ENCODE measurements at regions not wholly inside any gene's neighbourhood (a gene's known extent, or its start where the extent isn't known, plus 50 kb on each side); places are given as distances from the start of the nearest gene placed in this dataset.

DNA sequence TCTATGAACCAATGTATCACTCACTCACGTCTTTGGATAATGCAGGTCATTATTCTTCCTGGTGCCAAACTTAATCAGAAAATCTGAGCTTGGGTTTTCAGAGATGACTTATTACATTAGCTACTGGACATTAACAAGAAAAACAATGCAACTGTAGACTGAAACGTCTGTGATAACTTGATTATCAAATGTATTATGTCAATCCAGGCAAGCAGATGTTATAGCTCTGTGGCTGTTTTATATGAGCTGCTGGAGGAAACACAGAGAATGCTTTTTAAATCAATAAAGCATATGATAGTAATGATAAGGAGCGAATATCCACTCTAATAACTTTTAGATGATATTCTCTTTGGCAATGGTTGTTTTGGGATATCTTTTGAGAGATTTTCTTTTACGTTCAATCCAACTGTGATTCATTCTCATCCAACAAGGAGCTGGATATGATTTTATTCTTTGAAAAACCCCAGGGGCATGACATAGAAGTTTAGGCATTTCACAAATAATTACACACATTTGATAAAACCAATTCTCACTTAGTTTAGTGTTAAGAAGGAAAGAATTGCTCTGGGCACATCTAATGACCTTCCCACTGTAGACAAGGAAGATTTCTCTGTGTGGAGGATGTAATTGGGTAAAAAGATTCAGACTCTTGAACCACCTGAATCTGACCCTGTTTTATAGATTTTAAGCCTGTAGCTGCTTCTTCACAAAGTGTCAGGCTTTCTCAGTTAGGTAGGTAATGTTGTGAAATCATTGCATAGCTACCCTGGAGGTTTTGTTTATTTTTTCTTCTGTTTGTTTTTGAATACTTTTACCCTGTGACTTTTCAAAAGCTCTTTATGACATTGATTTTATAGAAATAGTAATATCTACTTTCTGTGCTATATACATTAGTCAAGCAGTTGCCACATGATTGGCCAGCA lies 1124.7 kb downstream of the DNAJB9 start:
- ATAC-seq (no peak), FAIRE-seq (no peak), DNase-seq (ENCODE audit: low spot score) (no peak)
- no peak for TF ChIP-seq ERF (CRISPR knock-in tag; IDR thresholded peaks at IDR 0.05)
- TF ChIP-seq RFX3 (CRISPR knock-in tag; IDR thresholded peaks at IDR 0.05), result no peak
- no peak for TF ChIP-seq TEAD2 (CRISPR knock-in tag; IDR thresholded peaks at IDR 0.05)
- no peak for TF ChIP-seq TOE1 (CRISPR knock-in tag; IDR thresholded peaks at IDR 0.05)
- no peak for TF ChIP-seq ZNF563 (CRISPR knock-in tag; IDR thresholded peaks at IDR 0.05)
- no peak for TF ChIP-seq BCL6 (CRISPR knock-in tag; IDR thresholded peaks at IDR 0.05)
- no peak for TF ChIP-seq ZNF577 (CRISPR knock-in tag; IDR thresholded peaks at IDR 0.05; ENCODE audit: borderline replicate concordance, low read depth)
- TF ChIP-seq ZNF253 (CRISPR knock-in tag; IDR thresholded peaks at IDR 0.05; ENCODE audit: borderline replicate concordance), result no peak
- TF ChIP-seq, protein P1, sequence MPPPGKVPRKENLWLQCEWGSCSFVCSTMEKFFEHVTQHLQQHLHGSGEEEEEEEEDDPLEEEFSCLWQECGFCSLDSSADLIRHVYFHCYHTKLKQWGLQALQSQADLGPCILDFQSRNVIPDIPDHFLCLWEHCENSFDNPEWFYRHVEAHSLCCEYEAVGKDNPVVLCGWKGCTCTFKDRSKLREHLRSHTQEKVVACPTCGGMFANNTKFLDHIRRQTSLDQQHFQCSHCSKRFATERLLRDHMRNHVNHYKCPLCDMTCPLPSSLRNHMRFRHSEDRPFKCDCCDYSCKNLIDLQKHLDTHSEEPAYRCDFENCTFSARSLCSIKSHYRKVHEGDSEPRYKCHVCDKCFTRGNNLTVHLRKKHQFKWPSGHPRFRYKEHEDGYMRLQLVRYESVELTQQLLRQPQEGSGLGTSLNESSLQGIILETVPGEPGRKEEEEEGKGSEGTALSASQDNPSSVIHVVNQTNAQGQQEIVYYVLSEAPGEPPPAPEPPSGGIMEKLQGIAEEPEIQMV (CRISPR knock-in tag; IDR thresholded peaks at IDR 0.05; ENCODE audit: low read depth), result no peak
- no peak for TF ChIP-seq CHCHD3 (CRISPR knock-in tag; IDR thresholded peaks at IDR 0.05)
- no peak for TF ChIP-seq GLI4 (CRISPR knock-in tag; IDR thresholded peaks at IDR 0.05; ENCODE audit: borderline replicate concordance)
- TF ChIP-seq ZNF143 (CRISPR knock-in tag; IDR thresholded peaks at IDR 0.05), result no peak
- no peak for TF ChIP-seq ZNF788 (CRISPR knock-in tag; IDR thresholded peaks at IDR 0.05; ENCODE audit: borderline replicate concordance)
- TF ChIP-seq RXRB (CRISPR knock-in tag; IDR thresholded peaks at IDR 0.05; ENCODE audit: borderline replicate concordance), result no peak
- TF ChIP-seq, protein P2, sequence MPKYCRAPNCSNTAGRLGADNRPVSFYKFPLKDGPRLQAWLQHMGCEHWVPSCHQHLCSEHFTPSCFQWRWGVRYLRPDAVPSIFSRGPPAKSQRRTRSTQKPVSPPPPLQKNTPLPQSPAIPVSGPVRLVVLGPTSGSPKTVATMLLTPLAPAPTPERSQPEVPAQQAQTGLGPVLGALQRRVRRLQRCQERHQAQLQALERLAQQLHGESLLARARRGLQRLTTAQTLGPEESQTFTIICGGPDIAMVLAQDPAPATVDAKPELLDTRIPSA (CRISPR knock-in tag; IDR thresholded peaks at IDR 0.05; ENCODE audit: borderline replicate concordance), result no peak
- TF ChIP-seq NR2F6 (IDR thresholded peaks at IDR 0.05), result no peak
- TF ChIP-seq NR2F6 (CRISPR knock-in tag; IDR thresholded peaks at IDR 0.05), result no peak
- intact Hi-C loops (cut with micrococcal nuclease; ENCODE audit: unreplicated experiment), result no loop called here
- POLR2A ChIA-PET, result no interaction called here
- Histone ChIP-seq H3K4me2 (ENCODE audit: low read depth, low read length) (no peak overlapping the region), H3K27me3 (ENCODE audit: control insufficient read depth in 1 of 2, insufficient read depth in 2 of 2, low read length in 2 of 2) (no peaks in the 10 kb centered on the region), H3K4me3 (replicated peaks in 1 of 3; ENCODE audit: insufficient read depth in 1 of 3, low read depth in 2 of 3, low read length in 3 of 3) (no peak overlapping the region), H4K20me1 (ENCODE audit: insufficient read depth, low read length) (no peaks in the 10 kb centered on the region), H3K36me3 (replicated peaks in 1 of 2; ENCODE audit: control insufficient read depth in 1 of 2, insufficient read depth in 2 of 2, low read length in 2 of 2) (no peaks in the 10 kb centered on the region), H3K9ac (ENCODE audit: insufficient read depth, low read depth, low read length) (no peak overlapping the region), H3K9me3 (ENCODE audit: low read length) (peaks cover 26% of the 10 kb centered on the region), H2AFZ (ENCODE audit: low read length) (no peak overlapping the region), H3K4me1 (ENCODE audit: insufficient read depth, low read length) (no peaks in the 10 kb centered on the region), H3K79me2 (ENCODE audit: insufficient read depth, low read length) (no peaks in the 10 kb centered on the region), H3K27ac (ENCODE audit: extremely low read length, insufficient read depth, low read length) (no peak overlapping the region)
- in situ Hi-C loops (cut with HindIII; ENCODE audit: extremely low pct_ligation_motif_present, low pct_unique_long_range_greater_than_20kb), result no loop called here
- no TSS peak for BruUV-seq (replicated peaks)
- 4% methylated on average over 4 of the region's 4 CpGs for WGBS (ENCODE audit: low lambda C conversion rate)
- CTCF ChIA-PET (ENCODE audit: low intra/inter-chr PET ratio, low total read pairs), result no interaction called here
